Activated CD8-positive, alpha-beta memory T cell treated with anti-CD3 and anti-CD28 coated beads for 1 hour (primary cell): ENCODE measurements at regions not wholly inside any gene's neighbourhood (a gene's known extent, or its start where the extent isn't known, plus 50 kb on each side); places are given as distances from the start of the nearest gene placed in this dataset.
"Not testable (repeated sequence)": the region's sequence is repeated elsewhere in the genome, so short reads cannot be mapped to it uniquely, and the experiment has no call there.

Experiments used
- DNase-seq, 2 donors: peaks; one replicate each; pipeline ENCODE4 v3.0.0-alpha.2; 2020; ENCODE audit warnings: low read depth in 1 of 2; ENCODE audit errors: extremely low read depth in 1 of 2

GRCh38 chr7:66571568-66571967, 57.1 kb upstream of the KCTD7 start:
- DNase-seq = no peak

DNA sequence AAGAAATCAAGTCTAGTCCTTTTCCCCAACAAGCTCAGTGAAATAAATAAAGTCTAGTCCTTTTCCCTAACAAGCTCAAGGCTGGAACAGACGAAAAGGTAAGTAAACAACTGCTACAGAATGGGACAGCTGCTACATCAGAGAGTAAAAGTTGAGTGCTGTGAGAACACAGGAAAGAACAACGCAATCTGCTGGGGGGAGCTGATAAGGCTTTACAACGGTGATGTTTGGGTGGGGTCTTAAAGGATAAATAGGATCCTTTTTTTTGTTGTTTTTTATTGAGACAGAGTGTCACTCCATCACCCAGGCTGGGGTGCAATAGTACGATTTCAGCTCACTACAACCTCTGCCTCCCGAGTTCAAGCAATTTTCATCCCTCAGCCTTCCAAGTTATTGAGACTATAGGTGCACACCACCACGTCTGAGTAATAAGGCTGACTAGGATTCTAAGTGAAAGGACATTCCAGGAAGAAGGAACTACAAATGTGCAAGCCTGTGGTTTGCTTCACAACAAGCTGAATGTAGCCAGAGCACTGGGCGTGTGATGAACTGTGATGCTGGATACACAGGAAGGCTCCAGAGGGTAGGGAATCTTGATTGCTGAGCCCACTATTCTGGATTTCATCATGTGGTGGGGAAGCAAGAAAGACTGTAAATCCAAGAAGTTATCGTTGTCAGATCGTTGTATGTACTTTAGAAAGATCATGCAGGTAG, 54.7 kb upstream of the KCTD7 start:
- DNase-seq = not testable (repeated sequence)

DNA sequence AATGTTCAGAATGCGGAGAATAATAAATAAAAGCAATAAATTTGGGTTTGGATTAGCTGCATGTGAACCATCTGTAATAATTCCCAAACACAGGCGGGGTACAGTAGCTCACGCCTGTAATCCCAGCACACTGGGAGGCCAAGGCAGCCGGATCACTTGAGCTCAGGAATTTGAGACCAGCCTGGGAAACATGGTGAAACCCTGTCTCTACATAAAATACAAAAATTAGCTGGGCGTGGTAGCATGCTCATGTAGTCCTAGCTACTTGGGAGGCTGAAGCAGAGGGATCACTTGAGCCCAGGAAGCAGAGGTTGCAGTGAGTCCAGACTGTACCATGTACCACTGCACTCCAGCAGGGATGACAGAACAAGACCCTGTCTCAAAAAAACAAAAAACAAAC, 53.9 kb upstream of the KCTD7 start:
- DNase-seq = not testable (repeated sequence)

- DNase-seq = no peak
Measured at GRCh38 chr7:66575398-66575797, 53.3 kb upstream of the KCTD7 start.

DNA sequence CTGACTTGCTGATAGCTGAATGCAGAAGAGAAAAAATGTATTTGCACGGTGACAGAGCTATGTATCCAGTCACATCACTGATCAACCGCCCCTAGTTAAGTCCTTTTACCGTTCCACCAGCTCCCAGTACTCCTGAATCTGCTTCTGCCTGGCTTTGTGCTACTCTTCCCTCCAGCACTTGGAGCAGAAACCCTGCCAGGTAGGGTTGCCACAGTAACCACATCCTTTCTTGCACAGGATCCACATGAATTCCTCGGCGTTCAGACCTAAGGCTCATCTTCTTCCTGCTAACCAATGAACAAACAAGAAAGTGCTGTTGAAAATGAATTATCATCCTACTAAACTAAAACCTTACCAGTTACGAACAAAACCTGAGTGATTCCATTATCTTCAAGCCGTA, 52.0 kb upstream of the KCTD7 start:
- DNase-seq = no peak
